ENCODE measurements at regions not wholly inside any gene's neighbourhood (a gene's known extent, or its start where the extent isn't known, plus 50 kb on each side); places are given as distances from the start of the nearest gene placed in this dataset.

DNA sequence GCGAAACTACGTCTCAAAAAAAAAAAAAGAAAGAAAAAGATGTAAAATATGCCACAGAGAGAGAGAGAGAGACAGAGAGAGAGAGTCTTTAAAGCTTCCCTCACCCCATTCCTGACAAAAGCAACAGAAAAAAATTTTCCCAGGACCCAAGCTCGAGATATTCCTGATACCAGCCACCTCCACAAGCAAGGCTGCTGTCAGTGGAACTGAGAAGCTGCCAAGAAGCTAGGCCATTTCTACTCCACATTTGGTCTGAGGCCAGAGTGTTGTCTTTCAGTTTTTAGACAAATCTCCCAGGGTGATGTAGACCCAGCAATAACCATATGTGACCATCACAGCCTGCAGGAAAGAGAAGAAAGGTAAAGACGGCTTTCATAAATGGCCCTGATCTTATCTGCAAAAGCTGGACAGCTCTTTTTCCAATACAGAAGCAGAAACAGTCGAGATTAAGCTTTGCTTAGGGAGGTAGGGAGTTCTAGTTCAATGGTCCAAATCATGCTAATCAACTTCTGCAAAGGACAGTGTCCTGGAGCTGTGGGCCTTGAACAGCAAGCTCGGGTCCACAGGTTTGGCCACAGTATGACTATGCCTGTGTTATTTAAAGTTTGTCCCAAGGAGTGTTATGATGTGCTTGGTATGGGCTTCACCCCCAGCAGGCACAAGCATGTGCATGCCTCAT lies 130.3 kb upstream of the NUDT4 start (continued):
- TF ChIP-seq EGR1 (IDR thresholded peaks at IDR 0.05; ENCODE audit: low read depth) (no peak), SRF (IDR thresholded peaks at IDR 0.05; ENCODE audit: low read depth) (no peak), CBX3 (IDR thresholded peaks at IDR 0.05; ENCODE audit: low read depth) (no peak), EZH2 (IDR thresholded peaks at IDR 0.05) (no peak), ZFX (IDR thresholded peaks at IDR 0.05) (no peak), SIN3A (IDR thresholded peaks at IDR 0.05; ENCODE audit: low read depth) (no peak), ELF1 (IDR thresholded peaks at IDR 0.05; ENCODE audit: borderline replicate concordance, low read depth) (no peak), YY1 (IDR thresholded peaks at IDR 0.05; ENCODE audit: extremely low read depth, insufficient replicate concordance, low read depth, low read length) (no peak)
- TF ChIP-seq, protein P1, sequence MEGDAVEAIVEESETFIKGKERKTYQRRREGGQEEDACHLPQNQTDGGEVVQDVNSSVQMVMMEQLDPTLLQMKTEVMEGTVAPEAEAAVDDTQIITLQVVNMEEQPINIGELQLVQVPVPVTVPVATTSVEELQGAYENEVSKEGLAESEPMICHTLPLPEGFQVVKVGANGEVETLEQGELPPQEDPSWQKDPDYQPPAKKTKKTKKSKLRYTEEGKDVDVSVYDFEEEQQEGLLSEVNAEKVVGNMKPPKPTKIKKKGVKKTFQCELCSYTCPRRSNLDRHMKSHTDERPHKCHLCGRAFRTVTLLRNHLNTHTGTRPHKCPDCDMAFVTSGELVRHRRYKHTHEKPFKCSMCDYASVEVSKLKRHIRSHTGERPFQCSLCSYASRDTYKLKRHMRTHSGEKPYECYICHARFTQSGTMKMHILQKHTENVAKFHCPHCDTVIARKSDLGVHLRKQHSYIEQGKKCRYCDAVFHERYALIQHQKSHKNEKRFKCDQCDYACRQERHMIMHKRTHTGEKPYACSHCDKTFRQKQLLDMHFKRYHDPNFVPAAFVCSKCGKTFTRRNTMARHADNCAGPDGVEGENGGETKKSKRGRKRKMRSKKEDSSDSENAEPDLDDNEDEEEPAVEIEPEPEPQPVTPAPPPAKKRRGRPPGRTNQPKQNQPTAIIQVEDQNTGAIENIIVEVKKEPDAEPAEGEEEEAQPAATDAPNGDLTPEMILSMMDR (IDR thresholded peaks at IDR 0.05 in 2 of 3, conservative IDR thresholded peaks at IDR 0.05 in 1 of 3; ENCODE audit: borderline replicate concordance in 1 of 3, insufficient read depth in 1 of 3, low read depth in 2 of 3, low read length in 2 of 3), result no peak
- TF ChIP-seq, protein P2, sequence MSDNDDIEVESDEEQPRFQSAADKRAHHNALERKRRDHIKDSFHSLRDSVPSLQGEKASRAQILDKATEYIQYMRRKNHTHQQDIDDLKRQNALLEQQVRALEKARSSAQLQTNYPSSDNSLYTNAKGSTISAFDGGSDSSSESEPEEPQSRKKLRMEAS (IDR thresholded peaks at IDR 0.05), result no peak

DNA sequence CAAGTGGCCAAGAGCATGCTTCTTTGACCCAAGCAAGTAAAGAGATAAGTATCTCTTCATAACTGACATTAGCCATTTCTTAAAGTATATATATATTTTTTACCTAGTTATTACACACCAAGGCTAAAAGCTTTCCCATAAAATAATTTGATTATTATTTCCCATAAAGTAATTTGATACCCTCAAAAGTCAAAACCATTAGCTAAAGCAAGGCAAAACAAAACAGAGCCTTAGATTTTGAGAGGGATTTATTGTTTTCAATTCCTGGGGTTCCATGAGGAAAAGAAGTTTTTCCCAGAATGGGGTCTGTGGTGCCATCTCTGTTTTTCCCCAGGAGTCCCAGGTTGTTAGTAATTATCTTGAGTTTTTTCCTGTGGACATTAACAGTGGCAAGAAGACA lies 125.5 kb upstream of the NUDT4 start:
- CTCF ChIA-PET, result interaction anchor here (1.6 kb wide), 1 partner anchor 10 kb away, joined by 4 read pairs; no protein-coding TSS in a partner anchor
- POLR2A ChIA-PET, result no interaction called here
- RAD21 ChIA-PET (ENCODE audit: low non-redundant PET in 1 of 2, low total read pairs in 2 of 2, uncharacterized antibody in 2 of 2, unreplicated experiment in 2 of 2), result no interaction called here

More for the DNA sequence above, 125.5 kb upstream of the NUDT4 start:
- no peak overlapping the region for H2AFZ ChIP-seq (ENCODE audit: low read depth, low read length, poor library complexity, severe bottlenecking)
- no TSS peak for BruUV-seq (replicated peaks)
- no peaks in the 10 kb centered on the region for H3K9me2 ChIP-seq (ENCODE audit: insufficient read depth)
- ATAC-seq (no peak), DNase-seq (ENCODE audit: low read depth, low spot score) (no peak)
- TF ChIP-seq, protein P3, sequence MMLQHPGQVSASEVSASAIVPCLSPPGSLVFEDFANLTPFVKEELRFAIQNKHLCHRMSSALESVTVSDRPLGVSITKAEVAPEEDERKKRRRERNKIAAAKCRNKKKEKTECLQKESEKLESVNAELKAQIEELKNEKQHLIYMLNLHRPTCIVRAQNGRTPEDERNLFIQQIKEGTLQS (IDR thresholded peaks at IDR 0.05), result no peak
- TF ChIP-seq, protein P2 (IDR thresholded peaks at IDR 0.05), result no peak
- TF ChIP-seq EZH2phosphoT487 (IDR thresholded peaks at IDR 0.05; ENCODE audit: borderline replicate concordance) (no peak), CEBPB (IDR thresholded peaks at IDR 0.05; ENCODE audit: low read depth) (no peak)
- TF ChIP-seq, protein P1 (IDR thresholded peaks at IDR 0.05 in 2 of 3, conservative IDR thresholded peaks at IDR 0.05 in 1 of 3; ENCODE audit: borderline replicate concordance in 1 of 3, insufficient read depth in 1 of 3, low read depth in 2 of 3, low read length in 2 of 3), result no peak
- H3K4me1 ChIP-seq (ENCODE audit: control insufficient read depth in 1 of 2, insufficient read depth in 2 of 2, low read length in 2 of 2), result no peaks in the 10 kb centered on the region
- no peaks in the 10 kb centered on the region for H3K27me3 ChIP-seq (ENCODE audit: insufficient read depth, low read length)
- H4K20me1 ChIP-seq (ENCODE audit: insufficient read depth), result no peaks in the 10 kb centered on the region
- no peaks in the 10 kb centered on the region for H3K79me2 ChIP-seq (ENCODE audit: insufficient read depth, low read length)
- no peaks in the 10 kb centered on the region for H3K36me3 ChIP-seq (ENCODE audit: control insufficient read depth in 1 of 2, insufficient read depth in 2 of 2, low read length in 2 of 2)
- intact Hi-C loops (cut with micrococcal nuclease), result no loop called here
- no peak overlapping the region for H3K4me2 ChIP-seq (ENCODE audit: low read length)
- H3K27ac ChIP-seq (ENCODE audit: low read depth, low read length), result no peak overlapping the region
- H3K9ac ChIP-seq (ENCODE audit: low read length), result no peak overlapping the region
- H3K9me3 ChIP-seq (ENCODE audit: control insufficient read depth in 1 of 2, insufficient read depth in 1 of 2, low read depth in 1 of 2, low read length in 2 of 2), result no peaks in the 10 kb centered on the region
- no peak overlapping the region for H3K4me3 ChIP-seq (replicated peaks in 1 of 2; ENCODE audit: low read depth in 1 of 2, low read length in 2 of 2)
